MCF 10A (cell line): ENCODE measurements at regions not wholly inside any gene's neighbourhood (a gene's known extent, or its start where the extent isn't known, plus 50 kb on each side); places are given as distances from the start of the nearest gene placed in this dataset.
"Not testable (repeated sequence)": the region's sequence is repeated elsewhere in the genome, so short reads cannot be mapped to it uniquely, and the experiment has no call there.

Experiments
- BruUV-seq: library from RNA; stranded (reverse); fragments of 400-500 nt; replicated peaks from 2 replicates; lab custom pipeline; 2021; lab: Mats Ljungman, UMichigan
- CTCF ChIA-PET: fragments of 300-600 bp; sonication (Branson Sonifier 250); formaldehyde crosslinking; extraction: SDS; loops from one replicate; lab custom pipeline; 2021; ENCODE audit warnings: antibody characterized with exemption, inconsistent platforms; lab: Yijun Ruan, JAX
- POLR2A ChIA-PET: fragments of 300-600, 350-650 bp; sonication (Branson Sonifier 250); formaldehyde crosslinking; extraction: SDS; loops from one replicate; lab custom pipeline; 2020; ENCODE audit warnings: antibody characterized with exemption, inconsistent platforms; lab: Yijun Ruan, JAX
- DNase-seq: peaks from one replicate; pipeline ENCODE4 v3.0.0-alpha.2; 2018; ENCODE audit not compliant: unreplicated experiment
- H3K27ac Mint-ChIP-seq: one replicate; pipeline ENCODE4 v1.8.0; 2022; ENCODE audit warnings: mild to moderate bottlenecking, low read depth, mixed read lengths; ENCODE audit not compliant: unreplicated experiment
- H3K27me3 Mint-ChIP-seq: one replicate; pipeline ENCODE4 v1.8.0; 2022; ENCODE audit warnings: mixed read lengths; ENCODE audit not compliant: insufficient read depth, unreplicated experiment
- H3K36me3 Mint-ChIP-seq: one replicate; pipeline ENCODE4 v1.8.0; 2022; ENCODE audit warnings: mild to moderate bottlenecking, moderate library complexity, mixed read lengths; ENCODE audit not compliant: insufficient read depth, unreplicated experiment
- H3K4me1 Mint-ChIP-seq: one replicate; pipeline ENCODE4 v1.8.0; 2022; ENCODE audit warnings: mixed read lengths; ENCODE audit not compliant: insufficient read depth, unreplicated experiment
- H3K4me3 Mint-ChIP-seq: one replicate; pipeline ENCODE4 v1.8.0; 2022; ENCODE audit warnings: mild to moderate bottlenecking, moderate library complexity, mixed read lengths; ENCODE audit not compliant: unreplicated experiment
- H3K9me3 Mint-ChIP-seq: one replicate; pipeline ENCODE4 v1.8.0; 2022; ENCODE audit warnings: mixed read lengths; ENCODE audit not compliant: unreplicated experiment
- CTCF ChIP-seq: fragments of 200-600 bp; IDR thresholded peaks from one replicate; pipeline ENCODE4 v1.8.0; 2022; ENCODE audit warnings: antibody characterized with exemption, mild to moderate bottlenecking; ENCODE audit not compliant: unreplicated experiment
- intact Hi-C: fragments of 100-400 bp; cut with micrococcal nuclease; formaldehyde crosslinking; loops from 2 replicates; pipeline ENCODE4 v1.14.1; 2022

DNA sequence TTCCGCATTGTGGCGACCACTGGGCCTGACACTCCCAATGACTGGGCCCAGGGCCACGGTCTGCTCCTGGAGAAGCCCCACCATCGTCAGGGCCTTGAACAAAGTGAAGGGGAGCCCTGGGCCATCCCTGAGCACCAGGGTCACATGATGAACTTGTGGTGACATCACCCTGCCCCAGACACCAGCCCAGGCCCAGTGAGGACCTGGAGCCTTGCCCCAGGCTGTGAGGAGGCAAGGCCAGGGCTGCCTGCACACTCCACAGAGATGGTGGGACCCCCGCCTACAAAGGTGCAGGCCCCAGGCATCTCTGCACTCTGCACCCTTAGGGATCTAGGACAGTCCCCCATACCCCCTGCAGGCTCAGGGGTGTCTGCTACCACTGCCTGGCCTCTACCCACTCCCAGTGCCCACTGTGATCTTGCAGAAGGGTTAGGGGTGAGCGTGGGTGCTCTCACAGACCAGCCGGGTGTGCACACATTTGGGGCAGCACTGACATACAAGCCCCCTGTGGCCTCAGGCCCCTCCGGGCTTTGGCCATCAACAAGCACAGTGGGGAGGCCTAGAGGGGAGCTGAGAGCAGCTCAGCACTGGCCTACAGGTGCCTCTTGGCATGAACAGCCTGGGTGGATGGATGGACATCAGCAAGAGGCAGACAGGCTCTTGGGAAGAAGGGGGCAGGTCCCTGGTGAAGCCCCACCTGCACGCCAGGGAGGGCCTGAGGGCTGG, 624.0 kb upstream of the LRRTM4 start:
- POLR2A ChIA-PET = interaction anchor here (0.9 kb wide), 1 partner anchor 18 kb away, joined by 3 read pairs; no protein-coding TSS in a partner anchor

DNA sequence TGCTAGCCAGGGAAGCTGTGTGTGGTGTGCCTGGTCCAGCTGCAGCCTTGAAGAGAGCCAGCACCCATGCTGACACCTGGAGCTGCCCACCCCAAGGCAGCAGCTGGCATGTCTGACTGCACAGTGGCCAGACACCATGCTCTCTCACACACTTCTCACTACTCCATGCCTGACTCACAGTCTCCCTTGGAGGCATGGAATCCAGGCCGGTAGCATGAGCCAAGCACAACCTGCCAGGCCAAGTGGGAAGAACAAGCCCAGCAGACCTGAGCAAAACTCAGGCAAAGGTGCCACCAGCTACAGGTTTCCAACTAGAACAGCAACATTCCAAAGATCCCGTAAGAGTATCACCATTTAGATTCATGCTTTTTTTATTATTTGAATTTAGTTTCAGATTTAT, 625.3 kb upstream of the LRRTM4 start:
- Mint-ChIP-seq H3K27ac (no peak overlapping the region), H3K4me1 (no peaks in the 10 kb centered on the region), H3K4me3 (no peak overlapping the region), H3K9me3 (peaks cover 7% of the 10 kb centered on the region), H3K27me3 (no peaks in the 10 kb centered on the region), H3K36me3 (no peaks in the 10 kb centered on the region)
- intact Hi-C loops = no loop called here
- BruUV-seq = no TSS peak
- CTCF ChIA-PET = no interaction called here
- POLR2A ChIA-PET = interaction anchor here (0.9 kb wide), 1 partner anchor 19 kb away, joined by 3 read pairs; no protein-coding TSS in a partner anchor
- DNase-seq = no peak
- TF ChIP-seq CTCF = no peak

More for the DNA sequence above, 624.0 kb upstream of the LRRTM4 start:
- H3K27me3 Mint-ChIP-seq = no peaks in the 10 kb centered on the region
- no peak overlapping the region for H3K27ac Mint-ChIP-seq
- BruUV-seq = no TSS peak
- no peak for DNase-seq
- no peaks in the 10 kb centered on the region for H3K36me3 Mint-ChIP-seq
- CTCF ChIA-PET = interaction anchor here (0.7 kb wide), 1 partner anchor 142 kb away, joined by 4 read pairs; no protein-coding TSS in a partner anchor
- intact Hi-C loops = no loop called here
- H3K4me1 Mint-ChIP-seq = no peaks in the 10 kb centered on the region
- TF ChIP-seq CTCF = no peak
- H3K4me3 Mint-ChIP-seq = no peak overlapping the region
- H3K9me3 Mint-ChIP-seq = peaks cover 7% of the 10 kb centered on the region

- intact Hi-C loops = no loop called here
- TF ChIP-seq CTCF = no peak
- Mint-ChIP-seq H3K4me3 (no peak overlapping the region), H3K27ac (no peak overlapping the region), H3K36me3 (no peaks in the 10 kb centered on the region), H3K4me1 (no peaks in the 10 kb centered on the region), H3K27me3 (no peaks in the 10 kb centered on the region), H3K9me3 (peaks cover 6% of the 10 kb centered on the region)
- DNase-seq = no peak
- ChIA-PET CTCF (no interaction called here), POLR2A (no interaction called here)
- no TSS peak for BruUV-seq
Observed at GRCh38 chr2:78154586-78154985, 632.4 kb upstream of the LRRTM4 start.

DNA sequence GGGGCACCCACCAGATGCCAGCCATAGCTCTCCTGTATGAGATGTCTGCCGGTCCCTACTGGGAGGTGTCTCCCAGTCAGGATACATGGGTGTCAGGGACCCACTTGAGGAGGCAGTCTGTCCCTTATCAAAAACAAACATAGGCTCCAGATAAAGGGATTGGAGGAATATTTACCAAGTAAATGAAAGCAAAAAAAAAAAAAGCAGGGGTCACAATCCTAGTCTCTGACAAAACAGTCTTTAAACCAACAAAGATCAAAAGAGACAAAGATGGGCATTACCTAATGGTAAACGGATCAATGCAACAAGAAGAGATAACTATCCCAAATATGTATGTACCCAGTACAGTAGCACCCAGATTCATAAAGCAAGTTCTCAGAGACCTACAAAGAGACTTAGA, 640.0 kb upstream of the LRRTM4 start:
- intact Hi-C loops = no loop called here
- Mint-ChIP-seq H3K36me3 (no peaks in the 10 kb centered on the region), H3K27ac (no peak overlapping the region), H3K4me3 (no peak overlapping the region), H3K9me3 (peaks cover 3% of the 10 kb centered on the region), H3K4me1 (no peaks in the 10 kb centered on the region), H3K27me3 (no peaks in the 10 kb centered on the region)
- no peak for DNase-seq
- BruUV-seq = no TSS peak
- TF ChIP-seq CTCF = no peak
- POLR2A ChIA-PET = no interaction called here
- CTCF ChIA-PET = no interaction called here

DNA sequence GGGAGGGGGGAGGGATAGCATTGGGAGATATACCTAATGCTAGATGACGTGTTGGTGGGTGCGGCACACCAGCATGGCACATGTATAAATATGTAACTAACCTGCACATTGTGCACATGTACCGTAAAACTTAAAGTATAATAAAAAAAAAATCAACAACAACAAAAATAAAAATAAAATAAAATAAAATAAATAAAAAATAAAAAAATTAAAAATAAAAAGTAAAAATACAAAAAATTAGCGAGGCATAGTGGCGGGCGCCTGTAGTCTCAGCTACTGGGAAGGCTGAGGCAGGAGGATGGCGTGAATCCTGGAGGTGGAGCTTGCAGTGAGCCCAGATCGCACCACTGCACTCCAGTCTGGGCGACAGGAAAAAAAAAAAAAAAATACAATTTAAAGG, 650.0 kb upstream of the LRRTM4 start:
- POLR2A ChIA-PET, H3K4me3 Mint-ChIP-seq, H3K36me3 Mint-ChIP-seq, intact Hi-C loops, DNase-seq, H3K27ac Mint-ChIP-seq, H3K4me1 Mint-ChIP-seq, BruUV-seq, H3K27me3 Mint-ChIP-seq: not testable (repeated sequence)
- H3K9me3 Mint-ChIP-seq = peaks cover 16% of the 10 kb centered on the region
- CTCF ChIA-PET = interaction anchor here (0.6 kb wide), 1 partner anchor 362 kb away, joined by 4 read pairs; no protein-coding TSS in a partner anchor
